Transverse colon (tissue), 4 donors: ENCODE measurements at regions not wholly inside any gene's neighbourhood (a gene's known extent, or its start where the extent isn't known, plus 50 kb on each side); places are given as distances from the start of the nearest gene placed in this dataset.

Experiments used
- DNase-seq: peaks from one replicate; pipeline ENCODE4 v3.0.0-alpha.2; 2019
- H3K27ac ChIP-seq, 4 donors: fragments of 200-600 bp; sonication (generic); 2 replicates each; pipeline ENCODE4 v1.5.1; 2016 to 2018; ENCODE audit warnings: inconsistent platforms in 4 of 4
- H3K27me3 ChIP-seq: fragments of 200-600 bp; sonication (generic); 2 replicates; pipeline ENCODE4 v1.5.1; 2017; ENCODE audit warnings: inconsistent platforms
- H3K36me3 ChIP-seq, 4 donors: fragments of 200-600 bp; sonication (generic); 2 replicates each; pipeline ENCODE4 v1.5.1; 2017 to 2019; ENCODE audit warnings: inconsistent platforms in 4 of 4
- H3K4me1 ChIP-seq, 4 donors: fragments of 200-600 bp; sonication (generic); 2 replicates each; pipeline ENCODE4 v1.5.1; 2017 to 2020; ENCODE audit warnings: inconsistent platforms in 4 of 4
- H3K4me3 ChIP-seq, 4 donors: fragments of 200-600 bp; sonication (generic); 1 replicate in 1 of 4; 2 replicates in 3 of 4; pipeline versions ENCODE4 v1.5.1 to v1.6.1; 2017 to 2019; ENCODE audit warnings: inconsistent platforms in 4 of 4
- H3K9me3 ChIP-seq, 2 donors: fragments of 200-600 bp; sonication (generic); 2 replicates each; pipeline ENCODE4 v1.5.1; 2017 to 2019; ENCODE audit warnings: inconsistent platforms in 2 of 2
- CTCF ChIP-seq, 5 experiments: fragments of 200-600 bp in 3 of 5; fragments of 450-650 bp in 2 of 5; sonication (generic) in 3 of 5; IDR thresholded peaks; 1 replicate in 2 of 5; 2 replicates in 3 of 5; pipeline ENCODE4 v1.5.1; 2016 to 2017; ENCODE audit warnings: antibody characterized with exemption in 5 of 5, inconsistent platforms in 3 of 5, mild to moderate bottlenecking in 2 of 5, moderate library complexity in 1 of 5
- EP300 ChIP-seq: sonication (generic); formaldehyde crosslinking; IDR thresholded peaks from one replicate; pipeline ENCODE4 v1.6.1; 2017; ENCODE audit warnings: antibody characterized with exemption, low read depth
- POLR2A ChIP-seq: fragments of 450-650 bp; IDR thresholded peaks from one replicate; pipeline ENCODE4 v1.6.1; 2016; ENCODE audit warnings: antibody characterized with exemption, mild to moderate bottlenecking, moderate library complexity
- POLR2AphosphoS5 ChIP-seq, 3 donors: sonication (generic); formaldehyde crosslinking; IDR thresholded peaks; one replicate each; pipeline ENCODE4 v1.6.1; 2016; ENCODE audit warnings: antibody characterized with exemption in 3 of 3
- WGBS, 2 donors: methylation state at CpG; one replicate each; pipeline ENCODE4 v1.1.5; 2018; ENCODE audit warnings: low coverage in 1 of 2; 5-methylcytosine and 5-hydroxymethylcytosine counted together
- in situ Hi-C, 4 donors: fragments of 200-750 bp; cut with MboI; loops; one replicate each; pipeline versions ENCODE4 v1.15.0 to v1.15.1; 2017; ENCODE audit warnings: low sequenced_read_pairs in 3 of 4, low pct_ligation_motif_present in 1 of 4, low pct_unique_long_range_greater_than_20kb in 1 of 4
- intact Hi-C: fragments of 100-400 bp; cut with DNase I; formaldehyde crosslinking; loops from one replicate; pipeline ENCODE4 v1.15.1; 2023; ENCODE audit warnings: low total_unique reads

DNA sequence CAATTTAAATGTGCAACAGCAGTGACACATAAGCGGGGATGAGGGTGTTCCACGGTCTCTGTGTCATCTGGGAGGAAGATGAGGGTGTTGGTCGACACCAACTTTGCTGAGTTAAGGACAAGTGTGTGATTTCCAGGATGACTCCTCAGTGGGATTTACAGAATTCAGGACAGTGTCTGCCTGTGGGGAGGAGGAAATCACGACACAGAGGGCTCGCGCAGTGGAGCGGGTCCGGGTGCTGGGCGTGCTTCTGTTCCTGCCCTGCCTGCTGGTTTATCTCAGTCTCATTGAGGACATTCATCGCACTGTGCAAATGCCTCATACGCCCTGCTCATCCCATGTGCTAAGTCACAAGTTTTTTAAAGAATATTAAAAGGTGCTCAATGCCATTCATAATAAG lies 73.7 kb upstream of the ADAMTS2 start:
- intact Hi-C loops (no loop called here), in situ Hi-C loops (no loop called here)
- no peaks in the 10 kb centered on the region for H3K36me3 ChIP-seq
- H3K27me3 ChIP-seq: no peaks in the 10 kb centered on the region
- no peaks in the 10 kb centered on the region for H3K4me1 ChIP-seq
- no peak overlapping the region for H3K27ac ChIP-seq
- no peaks in the 10 kb centered on the region for H3K9me3 ChIP-seq
- WGBS, 2 donors: 70 to 78% methylated on average over 10 to 11 of the region's 11 CpGs
- TF ChIP-seq POLR2A (no peak), POLR2AphosphoS5 (IDR thresholded peaks at IDR 0.05) (no peak), CTCF (IDR thresholded peaks at IDR 0.05) (no peak), EP300 (no peak)
- no peak for DNase-seq
- H3K4me3 ChIP-seq: no peak overlapping the region

DNA sequence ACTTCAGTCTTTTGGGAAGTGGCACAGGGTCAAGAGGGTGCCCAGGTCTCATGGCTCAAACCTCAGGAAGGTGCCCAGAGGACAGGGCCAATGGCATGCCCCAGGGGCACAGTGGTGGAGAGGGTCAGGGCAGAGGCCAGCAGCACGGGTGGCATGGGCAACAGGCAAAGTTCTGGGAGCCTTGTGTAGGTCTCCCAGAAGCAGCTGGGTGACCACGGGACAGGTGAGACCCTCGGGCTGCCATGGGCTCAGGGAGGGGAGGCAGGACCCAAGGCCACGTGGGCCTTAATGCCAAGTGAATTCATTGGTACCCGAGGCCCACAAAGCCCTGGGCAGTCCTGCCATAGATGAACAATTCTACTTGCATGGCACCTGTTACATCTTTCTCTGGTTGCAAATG lies 72.4 kb upstream of the ADAMTS2 start:
- no peaks in the 10 kb centered on the region for H3K27me3 ChIP-seq
- in situ Hi-C loops (no loop called here), intact Hi-C loops (no loop called here)
- no peak for TF ChIP-seq POLR2AphosphoS5 (IDR thresholded peaks at IDR 0.05)
- TF ChIP-seq CTCF (IDR thresholded peaks at IDR 0.05): no peak
- no peak for TF ChIP-seq EP300
- TF ChIP-seq POLR2A: no peak
- no peaks in the 10 kb centered on the region for H3K9me3 ChIP-seq
- no peak overlapping the region for H3K27ac ChIP-seq
- no peaks in the 10 kb centered on the region for H3K36me3 ChIP-seq
- no peak overlapping the region for H3K4me3 ChIP-seq
- DNase-seq: no peak
- whole genome bisulfite sequencing, 2 donors: 46% methylated on average over 3 of the region's 5 CpGs; no CpG with 5 or more reads in 1 of the 2 donors
- no peaks in the 10 kb centered on the region for H3K4me1 ChIP-seq

DNA sequence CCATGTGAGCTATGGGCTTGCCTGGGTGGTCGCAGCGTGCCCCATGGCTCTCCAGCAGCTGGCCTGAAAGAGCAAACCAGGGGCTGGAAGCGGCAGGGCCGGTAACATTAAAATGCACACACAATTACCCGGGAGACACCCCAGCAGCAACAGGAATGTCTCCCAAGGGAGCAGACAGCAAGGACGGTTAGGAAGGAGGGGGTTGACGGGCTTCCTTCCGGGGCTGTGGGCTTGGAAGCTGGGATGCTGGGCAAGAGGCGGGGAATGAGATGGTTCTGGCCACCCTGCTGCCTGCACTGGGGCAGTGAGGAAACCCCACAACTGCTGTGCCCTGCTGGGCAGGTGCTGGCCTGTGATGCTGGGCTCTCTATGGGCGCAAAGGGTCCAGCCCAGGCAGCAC lies 71.8 kb upstream of the ADAMTS2 start:
- no peaks in the 10 kb centered on the region for H3K36me3 ChIP-seq
- no peak overlapping the region for H3K4me3 ChIP-seq
- no peaks in the 10 kb centered on the region for H3K4me1 ChIP-seq
- H3K9me3 ChIP-seq: no peaks in the 10 kb centered on the region
- no peaks in the 10 kb centered on the region for H3K27me3 ChIP-seq
- WGBS, 2 donors: 43 to 52% methylated on average over 5 to 10 of the region's 10 CpGs
- TF ChIP-seq POLR2AphosphoS5 (IDR thresholded peaks at IDR 0.05) (no peak), EP300 (no peak), CTCF (IDR thresholded peaks at IDR 0.05) (no peak), POLR2A (no peak)
- in situ Hi-C loops: no loop called here
- no peak overlapping the region for H3K27ac ChIP-seq
- intact Hi-C loops: no loop called here
- no peak for DNase-seq

DNA sequence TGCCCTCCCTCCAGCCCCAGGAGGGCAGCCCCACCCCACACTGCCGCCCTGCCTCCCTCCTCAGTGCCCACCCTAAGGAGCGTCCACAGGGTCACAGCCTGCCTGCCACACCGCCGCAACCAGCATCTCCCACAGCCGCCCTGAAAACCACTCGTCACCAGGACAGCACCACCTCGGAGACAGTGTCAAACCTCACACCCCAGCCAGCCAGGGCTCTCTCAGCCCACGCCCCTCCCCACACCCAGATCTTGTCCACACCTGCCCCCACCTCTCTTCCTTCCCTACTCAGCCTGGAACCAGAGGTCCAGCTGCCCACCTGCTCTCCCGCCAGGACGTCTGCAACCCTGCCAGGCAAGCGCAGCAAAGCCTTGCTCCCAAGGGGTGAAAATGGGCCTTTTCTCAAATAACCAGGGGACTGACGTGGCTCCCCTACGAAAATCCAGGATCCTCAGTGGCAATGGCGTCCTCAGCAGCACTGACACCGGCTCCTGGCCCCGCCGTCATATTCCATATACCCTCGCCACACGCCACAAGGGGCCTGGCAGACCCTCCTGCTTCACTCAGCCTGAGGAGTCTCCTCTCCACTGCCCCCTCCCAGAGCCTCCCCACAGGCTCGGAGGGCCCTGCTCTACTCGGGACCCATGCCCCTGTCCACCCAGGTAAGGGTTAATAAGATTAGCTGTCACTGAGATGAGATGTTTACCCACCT lies 71.0 kb upstream of the ADAMTS2 start:
- no peak for DNase-seq
- no peaks in the 10 kb centered on the region for H3K36me3 ChIP-seq
- no peak overlapping the region for H3K27ac ChIP-seq
- no peaks in the 10 kb centered on the region for H3K9me3 ChIP-seq
- no peaks in the 10 kb centered on the region for H3K27me3 ChIP-seq
- WGBS, 2 donors: 77% methylated on average over 21 of the region's 21 CpGs; no CpG with 5 or more reads in 1 of the 2 donors
- TF ChIP-seq EP300: no peak
- no peak for TF ChIP-seq POLR2A
- TF ChIP-seq CTCF (IDR thresholded peaks at IDR 0.05): no peak
- TF ChIP-seq POLR2AphosphoS5 (IDR thresholded peaks at IDR 0.05): no peak
- H3K4me1 ChIP-seq: no peaks in the 10 kb centered on the region
- intact Hi-C loops: no loop called here
- H3K4me3 ChIP-seq: no peak overlapping the region
- in situ Hi-C loops: no loop called here
